GM19397 (cell line): ENCODE measurements at regions not wholly inside any gene's neighbourhood (a gene's known extent, or its start where the extent isn't known, plus 50 kb on each side); places are given as distances from the start of the nearest gene placed in this dataset.
"Not testable (repeated sequence)": the region's sequence is repeated elsewhere in the genome, so short reads cannot be mapped to it uniquely, and the experiment has no call there.

ENCODE experiments used
- ATAC-seq: cut with Tn5 transposase; IDR thresholded peaks from one replicate; pipeline ENCODE4 v1.9.1; 2021; ENCODE audit warnings: mild to moderate bottlenecking, moderate library complexity; ENCODE audit not compliant: unreplicated experiment

- not testable (repeated sequence) for ATAC-seq
Measured at GRCh38 chr1:243074224-243074623, 180.9 kb downstream of the CEP170 start.

GRCh38 chr1:243067056-243067455 is 188.0 kb downstream of the CEP170 start:
- ATAC-seq: not testable (repeated sequence)

- not testable (repeated sequence) for ATAC-seq
Measured at GRCh38 chr1:243061965-243062364, 193.1 kb downstream of the CEP170 start.

GRCh38 chr1:243055510-243055909 is 199.6 kb downstream of the CEP170 start:
- not testable (repeated sequence) for ATAC-seq

- not testable (repeated sequence) for ATAC-seq
Measured at GRCh38 chr1:243055091-243055490, 200.0 kb downstream of the CEP170 start.

- ATAC-seq: not testable (repeated sequence)
Measured at GRCh38 chr1:243054681-243055080, 200.4 kb downstream of the CEP170 start.

DNA sequence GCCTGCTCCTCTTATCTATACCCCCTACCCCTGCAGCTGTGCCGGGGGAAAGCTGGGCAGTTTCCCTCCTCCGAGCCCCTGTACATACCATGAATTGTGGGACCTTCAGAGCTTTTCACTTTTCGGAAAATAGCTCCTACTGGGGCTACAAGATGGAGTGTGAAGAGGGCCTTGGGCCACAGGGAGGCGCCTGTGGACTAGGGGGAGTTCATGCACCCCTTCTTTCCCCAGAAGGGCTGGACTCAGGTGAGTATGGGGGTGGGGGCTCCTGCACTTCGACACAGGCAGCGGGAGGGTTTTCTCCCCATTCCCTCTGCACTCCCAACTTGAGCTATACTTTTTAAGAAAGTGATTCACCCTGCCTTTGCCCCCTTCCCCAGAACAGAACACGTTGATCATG is 202.0 kb downstream of the CEP170 start:
- ATAC-seq: not testable (repeated sequence)

GRCh38 chr1:243050613-243051012 is 204.5 kb downstream of the CEP170 start:
- ATAC-seq: not testable (repeated sequence)

GRCh38 chr1:243049716-243050115 is 205.4 kb downstream of the CEP170 start:
- ATAC-seq: not testable (repeated sequence)

DNA sequence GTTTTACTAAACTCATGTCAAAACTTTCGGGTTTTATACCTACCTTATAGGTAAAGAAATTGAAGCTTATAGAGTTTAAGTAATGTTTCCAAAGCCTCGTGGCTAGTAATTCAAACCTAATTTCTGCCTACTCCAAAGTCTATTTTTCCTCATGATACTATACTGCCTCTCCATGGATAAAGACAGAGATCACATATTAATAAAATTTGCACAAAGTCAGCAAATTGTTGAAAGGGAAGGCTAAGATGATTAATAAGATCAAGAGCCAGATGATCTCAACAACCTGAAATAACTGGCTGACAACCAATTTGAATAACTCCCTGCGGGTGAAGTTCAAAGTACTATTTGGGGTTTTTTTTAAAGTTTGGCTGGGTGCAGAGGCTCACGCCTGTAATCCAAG is 233.7 kb downstream of the CEP170 start:
- ATAC-seq: not testable (repeated sequence)

DNA sequence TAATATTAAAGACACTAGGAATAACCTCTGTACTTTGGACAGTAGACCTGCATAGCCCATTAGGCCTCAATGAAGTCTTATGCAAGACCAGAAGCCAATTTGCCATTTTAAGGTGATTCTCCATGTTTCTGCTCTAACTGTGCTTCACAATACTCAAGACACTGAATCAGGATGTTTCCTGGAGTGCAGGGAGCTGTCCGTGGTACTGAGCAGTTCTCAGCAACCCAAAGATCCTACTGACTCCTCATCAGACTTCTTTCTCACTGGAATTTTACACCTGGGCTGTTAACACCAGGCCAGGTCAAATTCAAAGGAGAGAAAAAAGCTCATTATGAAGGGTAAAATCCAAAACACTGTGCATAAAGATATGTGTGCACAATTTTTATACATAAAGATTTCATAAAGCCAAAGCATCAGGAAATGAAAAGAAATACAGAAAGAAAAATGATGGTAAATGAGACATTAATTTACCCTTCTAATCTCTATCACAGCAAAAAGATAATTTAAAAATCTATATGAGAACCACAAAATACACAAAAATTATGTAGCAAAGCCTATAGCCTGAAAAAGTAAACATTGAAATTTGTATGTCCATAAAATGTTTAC is 235.9 kb downstream of the CEP170 start:
- not testable (repeated sequence) for ATAC-seq

DNA sequence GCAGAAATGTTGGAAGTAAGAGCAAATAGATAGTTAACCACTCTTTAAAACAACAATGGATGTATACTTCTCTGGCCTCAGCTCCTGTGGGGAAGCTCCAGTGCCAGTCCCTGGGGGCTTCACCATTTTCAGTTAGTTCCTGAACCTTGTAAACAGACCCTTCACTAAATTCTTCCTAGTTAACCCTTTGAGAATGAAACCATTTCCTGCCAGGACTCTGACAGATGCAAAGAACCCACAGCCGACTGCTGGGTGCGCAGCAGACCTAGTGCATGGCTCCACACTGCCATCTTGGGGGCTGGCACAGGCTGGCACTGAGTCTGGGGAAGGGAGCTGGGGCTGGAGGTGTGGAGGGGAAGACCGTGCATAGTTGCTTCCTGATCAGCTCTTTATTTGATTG is 244.4 kb downstream of the CEP170 start:
- not testable (repeated sequence) for ATAC-seq

- not testable (repeated sequence) for ATAC-seq
Measured at GRCh38 chr1:243001003-243001402, 254.1 kb downstream of the CEP170 start.

- not testable (repeated sequence) for ATAC-seq
Measured at GRCh38 chr1:242992776-242993175, 262.3 kb downstream of the CEP170 start.

- not testable (repeated sequence) for ATAC-seq
Measured at GRCh38 chr1:242985096-242985495, 270.0 kb downstream of the CEP170 start.

DNA sequence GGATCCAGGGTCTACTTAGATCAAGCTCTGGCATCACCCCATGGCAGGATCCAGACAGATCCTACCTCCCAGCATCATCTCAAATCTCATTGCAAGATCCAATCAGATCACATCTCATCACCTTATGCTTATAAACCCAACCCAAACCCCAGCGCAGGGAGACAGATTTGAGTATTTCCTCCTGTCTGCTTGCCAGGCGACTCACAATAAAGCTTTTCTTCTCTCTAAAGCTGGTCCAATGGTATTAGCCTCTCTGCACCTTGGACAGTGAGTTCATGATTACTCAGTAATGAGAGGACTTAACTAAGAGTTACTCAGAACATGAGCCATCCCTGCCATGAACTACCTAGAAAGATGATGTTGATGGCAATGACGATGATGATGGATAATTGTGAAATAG is 281.7 kb downstream of the CEP170 start:
- ATAC-seq: not testable (repeated sequence)

DNA sequence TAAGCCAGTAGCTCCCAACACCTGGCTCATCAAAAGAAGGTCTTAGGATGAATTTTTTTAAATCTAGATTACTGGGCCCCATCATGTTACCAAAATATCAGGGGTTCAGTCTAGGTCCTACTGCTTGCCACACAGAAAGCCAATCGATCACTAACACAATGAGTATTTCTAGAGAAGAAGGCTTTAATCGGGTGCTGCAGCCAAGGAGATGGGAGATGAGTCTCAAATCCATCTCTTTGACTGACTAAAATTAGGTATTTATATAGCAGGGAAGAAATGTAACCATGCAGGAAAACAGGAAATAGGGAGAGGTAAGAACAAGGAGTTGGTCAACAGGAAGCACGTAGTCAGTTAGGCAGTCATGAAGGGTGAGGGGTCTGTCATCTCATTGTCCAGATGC is 288.2 kb downstream of the CEP170 start:
- no peak for ATAC-seq

DNA sequence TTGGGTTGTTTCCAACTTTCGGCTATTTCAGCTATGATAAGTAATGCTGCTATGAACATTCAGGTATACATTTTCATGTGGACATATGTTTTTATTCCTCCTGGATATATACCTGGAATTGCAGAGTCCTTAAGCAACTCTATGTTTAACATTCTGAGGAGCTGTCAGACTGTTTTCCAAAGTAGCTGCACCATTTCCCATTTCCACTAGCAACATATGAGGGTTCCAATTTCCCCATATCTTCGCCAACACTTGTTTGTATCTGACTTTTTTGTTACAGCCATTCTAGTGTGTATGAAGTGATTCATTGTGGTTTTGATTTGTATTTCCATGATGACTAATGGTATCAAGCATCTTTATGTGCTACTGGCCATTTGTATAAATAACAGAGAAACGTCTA is 295.7 kb downstream of the CEP170 start:
- ATAC-seq: not testable (repeated sequence)

GRCh38 chr1:242954945-242955344 is 300.1 kb downstream of the CEP170 start:
- ATAC-seq: not testable (repeated sequence)

- ATAC-seq: no peak
Measured at GRCh38 chr1:242946206-242946605, 308.9 kb downstream of the CEP170 start.

GRCh38 chr1:242936725-242937124 is 318.4 kb downstream of the CEP170 start:
- ATAC-seq: not testable (repeated sequence)

GRCh38 chr1:242924717-242925116 is 330.4 kb downstream of the CEP170 start:
- ATAC-seq: not testable (repeated sequence)

GRCh38 chr1:242923603-242924002 is 331.5 kb downstream of the CEP170 start:
- ATAC-seq: not testable (repeated sequence)
